Stimulated activated naive B cell treated with anti-CD40 and anti-IgM and Interleukin-4, amounts not matched to agents 10 μg/mL and 1 μg/mL and 100 μg/mL, for 72 hours (primary cell): ENCODE measurements at regions not wholly inside any gene's neighbourhood (a gene's known extent, or its start where the extent isn't known, plus 50 kb on each side); places are given as distances from the start of the nearest gene placed in this dataset.

ENCODE experiments used
- ATAC-seq, 2 donors: fragments of 150-1000 bp; cut with Tn5 transposase; replicated peaks; 2 replicates each; pipeline ENCODE4 v1.10.0; 2021; ENCODE audit warnings: moderate library complexity in 1 of 2
- DNase-seq: peaks from one replicate; pipeline ENCODE4 v3.0.0; 2021
- H3K27ac Mint-ChIP-seq: one replicate; pipeline ENCODE4 v1.8.0; 2022; ENCODE audit warnings: mild to moderate bottlenecking, mixed read lengths
- H3K27me3 Mint-ChIP-seq, 2 donors: one replicate each; pipeline ENCODE4 v1.8.0; 2022; ENCODE audit warnings: mixed read lengths in 2 of 2
- H3K36me3 Mint-ChIP-seq, 2 donors: one replicate each; pipeline ENCODE4 v1.8.0; 2022; ENCODE audit warnings: mixed read lengths in 2 of 2, mild to moderate bottlenecking in 1 of 2
- H3K4me1 Mint-ChIP-seq, 2 donors: one replicate each; pipeline ENCODE4 v1.8.0; 2022; ENCODE audit warnings: mixed read lengths in 2 of 2, mild to moderate bottlenecking in 1 of 2
- H3K4me3 Mint-ChIP-seq, 2 donors: one replicate each; pipeline ENCODE4 v1.8.0; 2022; ENCODE audit warnings: mild to moderate bottlenecking in 2 of 2, mixed read lengths in 2 of 2, moderate library complexity in 1 of 2
- H3K9me3 Mint-ChIP-seq, 2 donors: one replicate each; pipeline ENCODE4 v1.8.0; 2022; ENCODE audit warnings: mixed read lengths in 2 of 2, mild to moderate bottlenecking in 1 of 2

DNA sequence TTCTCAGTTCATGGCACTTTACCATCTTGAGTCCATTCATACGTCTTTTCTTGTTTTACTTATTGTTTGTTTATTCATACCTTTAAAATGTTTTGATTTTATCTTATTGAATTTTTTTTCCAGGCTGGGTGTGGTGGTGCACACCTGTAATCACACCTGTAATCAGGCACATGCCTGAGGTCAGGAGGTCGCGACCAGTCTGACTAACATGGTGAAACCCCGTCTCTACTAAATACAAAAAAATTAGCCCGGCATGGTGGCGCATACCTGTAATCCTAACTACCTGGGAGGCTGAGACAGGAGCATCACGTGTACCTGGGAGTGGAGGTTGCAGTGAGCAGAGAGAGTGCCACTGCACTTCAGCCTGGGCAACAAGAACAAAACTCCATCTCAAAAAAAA is 104.1 kb upstream of the MROH9 start:
- Mint-ChIP-seq H3K27ac (no peak overlapping the region), H3K36me3 (no peaks in the 10 kb centered on the region), H3K9me3 (peaks cover 5 to 10% of the 10 kb centered on the region in 2 donors), H3K4me3 (no peak overlapping the region), H3K27me3 (peaks cover 0 to 8% of the 10 kb centered on the region in 2 donors), H3K4me1 (no peaks in the 10 kb centered on the region)
- DNase-seq: no peak
- ATAC-seq: no peak

DNA sequence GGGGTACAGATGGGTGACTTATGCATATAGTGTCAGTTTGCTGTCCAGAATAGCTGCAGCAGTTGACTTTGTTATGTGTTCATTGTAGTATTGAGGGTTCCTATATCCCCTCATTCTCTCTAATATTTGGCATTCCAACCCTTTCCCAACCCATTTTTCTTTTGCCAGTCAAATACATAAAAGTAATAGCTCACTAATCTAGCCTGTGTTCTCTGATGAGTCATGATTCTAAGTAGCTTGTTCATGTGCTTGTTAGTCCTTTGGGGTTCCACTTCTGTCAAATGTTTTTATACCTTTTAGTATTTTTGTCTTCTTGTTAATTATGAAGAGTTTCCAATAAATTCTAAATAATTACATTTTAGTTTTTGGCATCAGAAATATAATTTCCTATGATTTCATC is 99.2 kb upstream of the MROH9 start:
- H3K27me3 Mint-ChIP-seq: peaks cover 0 to 8% of the 10 kb centered on the region in 2 donors
- no peak for DNase-seq
- H3K4me1 Mint-ChIP-seq: no peaks in the 10 kb centered on the region
- no peak overlapping the region for H3K4me3 Mint-ChIP-seq
- ATAC-seq: no peak
- H3K27ac Mint-ChIP-seq: no peak overlapping the region
- H3K36me3 Mint-ChIP-seq: no peaks in the 10 kb centered on the region
- H3K9me3 Mint-ChIP-seq: peaks cover 5 to 11% of the 10 kb centered on the region in 2 donors

DNA sequence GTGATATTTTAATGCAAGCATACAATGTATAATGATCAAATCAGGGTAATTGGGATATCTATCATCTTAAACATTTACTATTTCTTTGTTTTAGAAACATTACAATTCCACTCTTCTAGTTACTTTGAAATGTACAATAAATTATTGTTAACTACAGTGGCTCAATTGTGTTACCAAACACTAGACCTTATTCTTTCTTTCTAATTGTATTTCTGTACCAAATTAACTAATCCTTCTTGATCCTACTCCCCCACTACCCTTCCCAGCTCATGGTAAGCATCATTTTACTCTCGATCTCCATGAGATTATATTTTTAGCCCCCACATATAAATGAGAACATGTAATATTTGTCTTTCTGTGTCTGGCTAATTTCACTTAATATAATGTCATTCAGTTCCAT is 95.0 kb upstream of the MROH9 start:
- Mint-ChIP-seq H3K36me3 (no peaks in the 10 kb centered on the region), H3K27me3 (no peaks in the 10 kb centered on the region)

DNA sequence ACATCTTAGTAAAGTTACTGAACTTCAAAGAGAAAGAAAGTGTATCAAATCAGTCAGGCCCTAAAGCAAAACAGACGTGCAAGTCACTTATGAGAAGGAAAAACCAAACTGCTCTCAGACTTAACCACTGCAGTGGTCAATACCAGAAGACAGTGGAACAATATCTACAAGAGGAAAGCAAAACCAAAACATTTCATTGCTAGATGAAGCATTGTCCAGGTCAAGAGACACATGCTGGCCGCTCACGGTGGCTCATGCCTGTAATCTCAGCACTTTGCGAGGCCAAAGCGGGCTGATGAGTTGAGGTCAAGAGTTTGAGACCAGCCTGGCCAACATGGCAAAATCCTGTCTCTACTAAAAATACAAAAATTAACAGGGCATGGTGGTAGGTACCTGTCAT is 82.0 kb upstream of the MROH9 start:
- DNase-seq: no peak
- Mint-ChIP-seq H3K27me3 (peaks cover 0 to 5% of the 10 kb centered on the region in 2 donors), H3K36me3 (no peaks in the 10 kb centered on the region), H3K9me3 (peaks cover 0 to 1% of the 10 kb centered on the region in 2 donors), H3K27ac (no peak overlapping the region), H3K4me1 (no peaks in the 10 kb centered on the region), H3K4me3 (no peak overlapping the region)
- ATAC-seq: no peak

More for the DNA sequence above, 95.0 kb upstream of the MROH9 start:
- H3K9me3 Mint-ChIP-seq: peaks cover 0 to 1% of the 10 kb centered on the region in 2 donors
- no peaks in the 10 kb centered on the region for H3K4me1 Mint-ChIP-seq
- DNase-seq (no peak), ATAC-seq (no peak)
- H3K27ac Mint-ChIP-seq: no peak overlapping the region
- no peak overlapping the region for H3K4me3 Mint-ChIP-seq

DNA sequence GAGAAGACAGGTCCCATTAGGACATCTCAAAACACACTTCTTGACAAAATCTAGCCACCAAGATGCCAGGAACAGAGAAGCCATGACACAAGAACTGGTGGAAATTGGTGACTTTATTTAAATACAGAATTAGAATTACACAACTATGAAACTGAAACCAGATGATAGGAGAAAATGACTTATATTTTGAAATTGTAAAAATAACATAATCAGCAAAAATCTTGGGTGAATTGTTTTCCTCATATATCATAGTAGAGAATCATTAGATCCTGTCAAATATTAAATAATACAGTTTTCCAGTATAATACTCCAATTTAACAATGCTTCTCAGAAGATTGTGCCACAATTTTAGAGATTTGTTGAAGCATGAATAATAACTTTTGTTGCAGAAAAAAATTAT is 81.5 kb upstream of the MROH9 start:
- no peak overlapping the region for H3K27ac Mint-ChIP-seq
- no peak overlapping the region for H3K4me3 Mint-ChIP-seq
- no peak for DNase-seq
- peaks cover 0 to 5% of the 10 kb centered on the region in 2 donors for H3K27me3 Mint-ChIP-seq
- ATAC-seq: no peak
- H3K9me3 Mint-ChIP-seq: peaks cover 0 to 2% of the 10 kb centered on the region in 2 donors
- no peaks in the 10 kb centered on the region for H3K36me3 Mint-ChIP-seq
- H3K4me1 Mint-ChIP-seq: no peaks in the 10 kb centered on the region

DNA sequence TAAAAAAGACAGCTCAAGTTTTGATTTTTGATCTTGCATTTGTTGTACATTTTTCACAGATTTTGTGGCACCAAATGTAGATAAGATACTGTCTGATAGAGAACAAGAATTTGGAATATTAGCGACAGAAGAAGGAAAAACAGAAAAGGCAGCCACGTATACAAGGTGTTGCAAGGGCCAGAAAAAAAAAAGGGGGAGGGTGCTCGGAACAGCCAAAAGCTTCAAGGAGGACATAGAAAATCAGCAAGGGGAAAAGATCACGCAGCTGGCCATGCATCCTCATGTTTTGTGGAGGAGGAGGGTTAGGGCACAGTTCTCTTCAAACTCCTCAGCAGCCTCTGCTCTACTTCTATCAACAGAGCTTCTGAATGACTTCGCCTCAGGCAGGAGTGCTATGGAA is 80.7 kb upstream of the MROH9 start:
- ATAC-seq: no peak
- no peaks in the 10 kb centered on the region for H3K4me1 Mint-ChIP-seq
- H3K27ac Mint-ChIP-seq: no peak overlapping the region
- no peak overlapping the region for H3K4me3 Mint-ChIP-seq
- peaks cover 0 to 2% of the 10 kb centered on the region in 2 donors for H3K9me3 Mint-ChIP-seq
- peaks cover 0 to 5% of the 10 kb centered on the region in 2 donors for H3K27me3 Mint-ChIP-seq
- DNase-seq: no peak
- H3K36me3 Mint-ChIP-seq: no peaks in the 10 kb centered on the region

DNA sequence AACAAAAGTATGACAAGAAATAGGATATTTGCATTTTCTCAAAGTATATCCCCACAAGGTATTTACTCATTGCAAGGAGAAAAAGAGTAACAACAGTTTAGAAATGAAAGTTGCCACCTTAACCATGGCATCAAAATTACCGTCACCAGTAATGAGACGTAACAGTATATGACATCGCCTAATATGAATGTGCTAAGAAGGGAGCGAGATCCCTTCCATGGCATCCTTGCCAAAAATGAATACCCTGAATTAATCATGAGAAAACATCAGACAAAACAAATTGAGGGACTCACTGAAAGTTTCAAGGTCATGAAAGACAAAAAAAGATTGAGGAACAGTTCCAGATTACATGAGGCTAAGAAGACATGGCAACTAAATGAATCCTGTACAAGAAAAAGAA is 78.9 kb upstream of the MROH9 start:
- DNase-seq (no peak), ATAC-seq (no peak)
- Mint-ChIP-seq H3K4me1 (no peaks in the 10 kb centered on the region), H3K27me3 (no peaks in the 10 kb centered on the region), H3K4me3 (no peak overlapping the region), H3K9me3 (peaks cover 0 to 2% of the 10 kb centered on the region in 2 donors), H3K27ac (no peak overlapping the region), H3K36me3 (no peaks in the 10 kb centered on the region)

GRCh38 chr1:170857955-170858354 is 77.4 kb upstream of the MROH9 start:
- no peak overlapping the region for H3K27ac Mint-ChIP-seq
- peaks cover 0 to 2% of the 10 kb centered on the region in 2 donors for H3K9me3 Mint-ChIP-seq
- H3K27me3 Mint-ChIP-seq: no peaks in the 10 kb centered on the region
- DNase-seq (no peak), ATAC-seq (no peak)
- no peaks in the 10 kb centered on the region for H3K4me1 Mint-ChIP-seq
- no peak overlapping the region for H3K4me3 Mint-ChIP-seq
- H3K36me3 Mint-ChIP-seq: no peaks in the 10 kb centered on the region

DNA sequence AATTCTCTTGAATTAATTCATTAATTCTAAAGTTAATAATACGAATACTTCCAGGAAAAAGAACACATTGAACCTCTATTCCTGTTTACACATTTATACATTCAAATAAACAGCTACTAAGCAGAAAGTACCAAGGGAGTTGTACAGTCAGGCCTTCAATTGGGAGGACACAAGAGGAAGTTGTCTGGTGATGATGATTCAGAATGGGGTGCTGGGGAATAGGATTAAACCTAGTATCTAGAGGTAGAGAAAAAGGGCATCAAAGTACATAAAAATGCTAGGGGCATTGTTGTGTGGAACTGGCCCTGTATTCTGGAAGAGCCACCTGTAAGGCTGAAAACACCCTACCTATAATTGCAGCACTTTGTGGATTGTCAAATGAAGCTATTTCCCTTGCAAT is 71.7 kb upstream of the MROH9 start:
- Mint-ChIP-seq H3K27ac (no peak overlapping the region), H3K4me3 (no peak overlapping the region), H3K27me3 (no peaks in the 10 kb centered on the region), H3K4me1 (peaks cover 0 to 2% of the 10 kb centered on the region in 2 donors), H3K36me3 (no peaks in the 10 kb centered on the region), H3K9me3 (peaks cover 0 to 3% of the 10 kb centered on the region in 2 donors)
- ATAC-seq: no peak
- DNase-seq: no peak

DNA sequence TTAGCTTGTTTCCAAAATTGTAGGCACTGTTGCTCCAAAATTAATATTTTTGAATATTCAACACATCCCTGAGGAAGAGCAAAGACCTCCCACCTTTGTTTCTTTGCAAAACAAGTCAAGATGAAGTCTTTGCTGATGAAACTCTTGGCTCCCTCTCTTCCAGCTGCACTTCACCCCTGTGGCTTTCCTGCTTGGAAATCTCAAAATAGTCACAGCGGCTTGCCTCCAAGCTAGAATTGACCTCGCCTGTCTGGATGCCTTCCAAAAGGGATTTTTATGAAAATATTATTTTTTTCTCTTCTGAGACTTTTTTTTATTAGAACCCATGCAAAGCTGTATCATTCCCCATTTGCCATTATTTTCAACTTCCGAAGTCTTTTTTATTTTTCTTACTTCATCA is 71.1 kb upstream of the MROH9 start:
- no peak for DNase-seq
- H3K27ac Mint-ChIP-seq: no peak overlapping the region

DNA sequence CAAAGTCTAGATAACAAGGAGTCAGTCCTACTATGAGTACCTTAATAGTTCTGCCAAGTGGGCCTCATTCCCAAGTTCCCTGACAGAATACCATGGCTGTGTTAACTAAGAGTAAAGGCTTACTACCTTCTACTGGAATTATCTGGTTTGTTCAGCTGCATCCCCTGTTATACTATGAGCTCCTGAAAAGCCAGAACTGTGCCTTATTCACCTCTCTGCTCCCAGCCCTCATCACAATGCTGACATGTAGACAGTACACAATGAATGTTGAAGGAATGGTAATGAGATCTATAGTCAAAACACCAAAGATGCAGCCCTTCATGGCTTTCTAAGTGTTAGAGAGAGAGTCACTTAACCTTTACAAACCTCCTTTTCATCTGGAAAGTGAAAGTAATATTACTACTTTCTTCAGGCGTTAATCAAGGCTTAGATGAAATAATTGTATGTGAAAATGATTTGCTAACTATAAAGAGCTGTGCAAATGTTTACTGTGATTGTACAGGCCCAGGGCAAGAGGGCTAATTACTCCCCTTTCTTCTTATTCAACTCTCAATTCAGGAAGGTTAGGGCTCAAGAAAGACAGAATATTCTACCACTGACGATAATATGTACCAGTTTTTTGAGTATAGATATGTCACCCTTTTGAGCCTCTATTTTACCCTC is 70.3 kb upstream of the MROH9 start:
- ATAC-seq (no peak), DNase-seq (no peak)
- Mint-ChIP-seq H3K4me3 (no peak overlapping the region), H3K27ac (no peak overlapping the region), H3K27me3 (no peaks in the 10 kb centered on the region), H3K9me3 (peaks cover 0 to 2% of the 10 kb centered on the region in 2 donors), H3K4me1 (peaks cover 0 to 2% of the 10 kb centered on the region in 2 donors), H3K36me3 (no peaks in the 10 kb centered on the region)

More for the DNA sequence above, 71.1 kb upstream of the MROH9 start:
- Mint-ChIP-seq H3K4me1 (peaks cover 0 to 2% of the 10 kb centered on the region in 2 donors), H3K36me3 (no peaks in the 10 kb centered on the region), H3K27me3 (no peaks in the 10 kb centered on the region), H3K4me3 (no peak overlapping the region), H3K9me3 (peaks cover 0 to 2% of the 10 kb centered on the region in 2 donors)
- ATAC-seq: no peak

GRCh38 chr1:170866646-170867045 is 68.7 kb upstream of the MROH9 start:
- Mint-ChIP-seq H3K9me3 (peaks cover 0 to 2% of the 10 kb centered on the region in 2 donors), H3K27me3 (no peaks in the 10 kb centered on the region), H3K36me3 (no peaks in the 10 kb centered on the region), H3K4me1 (peaks cover under 1 to 2% of the 10 kb centered on the region in 2 donors), H3K4me3 (no peak overlapping the region), H3K27ac (no peak overlapping the region)
- DNase-seq (no peak), ATAC-seq (no peak)

DNA sequence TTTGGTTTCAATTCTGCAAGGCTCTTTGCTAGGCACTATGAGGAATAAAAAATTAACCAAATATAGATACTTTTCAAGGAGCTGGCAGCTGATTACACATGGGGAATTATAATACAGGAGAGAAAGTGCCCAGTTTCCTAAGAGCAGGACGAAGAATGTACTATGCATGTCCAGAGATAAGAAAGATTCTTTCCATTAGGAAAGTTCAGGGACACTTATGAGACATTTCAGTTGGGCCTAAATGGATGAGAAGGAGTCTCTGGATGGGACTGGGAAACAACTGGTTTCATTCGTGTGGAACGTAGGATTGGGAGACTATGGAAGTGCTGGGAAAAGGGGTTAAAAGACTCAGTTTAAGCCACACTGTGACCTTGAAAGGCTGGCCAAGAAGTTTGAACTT is 63.5 kb upstream of the MROH9 start:
- peaks cover 0 to 4% of the 10 kb centered on the region in 2 donors for H3K27me3 Mint-ChIP-seq
- no peak overlapping the region for H3K4me3 Mint-ChIP-seq
- H3K27ac Mint-ChIP-seq: no peak overlapping the region
- ATAC-seq (no peak), DNase-seq (no peak)
- peaks cover 3 to 13% of the 10 kb centered on the region in 2 donors for H3K4me1 Mint-ChIP-seq
- H3K9me3 Mint-ChIP-seq: no peaks in the 10 kb centered on the region
- H3K36me3 Mint-ChIP-seq: no peaks in the 10 kb centered on the region

- H3K36me3 Mint-ChIP-seq: no peaks in the 10 kb centered on the region
- H3K4me1 Mint-ChIP-seq: peaks cover 3 to 13% of the 10 kb centered on the region in 2 donors
- ATAC-seq (peak; percentile 58 to 66), DNase-seq (no peak)
- no peaks in the 10 kb centered on the region for H3K9me3 Mint-ChIP-seq
- peaks cover 0 to 4% of the 10 kb centered on the region in 2 donors for H3K27me3 Mint-ChIP-seq
- H3K27ac Mint-ChIP-seq: no peak overlapping the region
- H3K4me3 Mint-ChIP-seq: no peak overlapping the region
These were observed 62.7 kb upstream of the MROH9 start for GRCh38 chr1:170872663-170873062.

DNA sequence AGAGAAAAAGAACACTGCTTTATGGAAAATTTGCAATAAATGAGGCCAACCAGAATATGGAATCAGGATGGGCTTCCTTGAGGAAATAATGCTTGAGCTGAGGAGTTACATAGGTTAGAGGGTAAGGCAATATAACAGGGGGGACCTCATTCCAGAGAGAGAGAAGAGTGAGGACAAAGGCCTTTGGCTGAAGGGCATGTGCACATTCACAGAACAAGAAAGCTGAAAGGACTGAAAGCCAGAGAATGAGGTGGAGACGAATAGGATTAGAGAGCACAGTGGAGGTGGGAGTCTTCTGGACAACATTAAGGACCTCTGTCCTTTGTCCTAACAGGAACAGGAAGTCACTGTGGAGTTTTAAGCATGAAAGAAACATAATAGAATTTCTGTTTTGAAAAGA is 60.7 kb upstream of the MROH9 start:
- no peak for ATAC-seq
- no peaks in the 10 kb centered on the region for H3K36me3 Mint-ChIP-seq
- H3K27me3 Mint-ChIP-seq: peaks cover 6 to 9% of the 10 kb centered on the region in 2 donors
- H3K4me3 Mint-ChIP-seq: no peak overlapping the region
- peaks cover 3 to 4% of the 10 kb centered on the region in 2 donors for H3K9me3 Mint-ChIP-seq
- H3K4me1 Mint-ChIP-seq: peaks cover 3 to 13% of the 10 kb centered on the region in 2 donors
- no peak for DNase-seq
- H3K27ac Mint-ChIP-seq: no peak overlapping the region
